Kidney (tissue), 13 donors: ENCODE measurements at regions not wholly inside any gene's neighbourhood (a gene's known extent, or its start where the extent isn't known, plus 50 kb on each side); places are given as distances from the start of the nearest gene placed in this dataset.
"Not testable (repeated sequence)": the region's sequence is repeated elsewhere in the genome, so short reads cannot be mapped to it uniquely, and the experiment has no call there.

ENCODE experiments used
- DNase-seq, 5 donors: peaks; one replicate each; pipeline ENCODE4 v3.0.0-alpha.2; 2013 to 2020
- FAIRE-seq: peaks from 2 replicates; lab custom pipeline; 2012; peaks lifted over from hg19 to GRCh38; lab: Jason Lieb, UNC
- H3K27ac ChIP-seq, 2 donors: one replicate each; pipeline ENCODE4 v1.7.0; 2013; ENCODE audit warnings: low read depth in 2 of 2, low read length in 2 of 2, inconsistent platforms in 1 of 2
- H3K27me3 ChIP-seq: one replicate; pipeline ENCODE4 v1.7.1; 2013; ENCODE audit warnings: low read length, inconsistent platforms; ENCODE audit not compliant: control insufficient read depth, insufficient read depth
- H3K36me3 ChIP-seq, 3 donors: one replicate each; pipeline versions ENCODE4 v1.7.0 to v1.7.1; 2013; ENCODE audit warnings: low read length in 3 of 3, control low read depth in 1 of 3, inconsistent platforms in 1 of 3; ENCODE audit not compliant: insufficient read depth in 3 of 3, control insufficient read depth in 2 of 3
- H3K4me1 ChIP-seq, 3 donors: one replicate each; pipeline versions ENCODE4 v1.7.0 to v1.7.1; 2013; ENCODE audit warnings: low read length in 3 of 3, inconsistent platforms in 1 of 3, low read depth in 1 of 3; ENCODE audit not compliant: control insufficient read depth in 2 of 3, insufficient read depth in 2 of 3
- H3K4me3 ChIP-seq, 3 donors: one replicate each; pipeline versions ENCODE4 v1.7.0 to v1.8.1; 2013; ENCODE audit warnings: low read length in 3 of 3, control low read depth in 1 of 3, inconsistent platforms in 1 of 3
- H3K9ac ChIP-seq, 3 donors: one replicate each; pipeline versions ENCODE4 v1.7.0 to v1.7.1; 2013; ENCODE audit warnings: low read length in 3 of 3, control low read depth in 1 of 3, inconsistent platforms in 1 of 3
- H3K9me3 ChIP-seq, 3 donors: one replicate each; pipeline versions ENCODE4 v1.7.0 to v1.7.1; 2013; ENCODE audit warnings: low read length in 3 of 3, control low read depth in 1 of 3, inconsistent platforms in 1 of 3; ENCODE audit not compliant: control insufficient read depth in 2 of 3, insufficient read depth in 1 of 3
- intact Hi-C: fragments of 100-400 bp; cut with DNase I; formaldehyde crosslinking; loops from one replicate; pipeline ENCODE4 v1.11.1; 2022
- TF ChIP-seq, protein P1 (sequence below): IDR thresholded peaks from 3 replicates; pipeline ENCODE4 v1.5.1; 2012; ENCODE audit warnings: mild to moderate bottlenecking, moderate library complexity, borderline replicate concordance; ENCODE audit not compliant: insufficient read depth; ENCODE audit errors: extremely low read depth
- donor health status: control.
- donor health status: control.
- donor health status: control.
- donor health status: control.
- donor health status: control.
- donor health status: DM: yes; HTN: yes; CAD: no.
- donor health status: Normal renal cell carcinoma (clear cell type).

DNA sequence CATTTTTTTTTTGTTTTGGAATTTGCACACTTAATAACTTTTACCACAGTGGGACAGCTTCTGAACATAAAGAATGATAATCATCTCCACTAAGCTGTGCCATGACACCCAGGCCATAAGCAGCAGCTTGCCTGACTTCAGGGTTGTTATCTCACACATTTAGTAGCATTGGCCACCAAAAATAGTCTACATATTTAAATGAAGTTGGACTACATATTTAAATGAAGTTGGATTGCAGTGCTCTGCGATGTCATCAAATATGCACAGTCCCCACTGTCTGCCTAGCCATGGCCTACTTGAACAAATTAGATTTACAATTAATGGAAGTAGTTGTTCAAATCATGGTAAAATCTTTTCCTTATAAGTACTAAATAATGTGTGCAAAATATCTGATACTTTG lies 101.0 kb downstream of the KLRB1 start:
- Histone ChIP-seq H3K27ac (no peak overlapping the region), H3K9ac (no peak overlapping the region), H3K27me3 (no peaks in the 10 kb centered on the region), H3K9me3 (no peaks in the 10 kb centered on the region), H3K36me3 (no peaks in the 10 kb centered on the region), H3K4me1 (no peaks in the 10 kb centered on the region), H3K4me3 (no peak overlapping the region)
- TF ChIP-seq, protein P1, sequence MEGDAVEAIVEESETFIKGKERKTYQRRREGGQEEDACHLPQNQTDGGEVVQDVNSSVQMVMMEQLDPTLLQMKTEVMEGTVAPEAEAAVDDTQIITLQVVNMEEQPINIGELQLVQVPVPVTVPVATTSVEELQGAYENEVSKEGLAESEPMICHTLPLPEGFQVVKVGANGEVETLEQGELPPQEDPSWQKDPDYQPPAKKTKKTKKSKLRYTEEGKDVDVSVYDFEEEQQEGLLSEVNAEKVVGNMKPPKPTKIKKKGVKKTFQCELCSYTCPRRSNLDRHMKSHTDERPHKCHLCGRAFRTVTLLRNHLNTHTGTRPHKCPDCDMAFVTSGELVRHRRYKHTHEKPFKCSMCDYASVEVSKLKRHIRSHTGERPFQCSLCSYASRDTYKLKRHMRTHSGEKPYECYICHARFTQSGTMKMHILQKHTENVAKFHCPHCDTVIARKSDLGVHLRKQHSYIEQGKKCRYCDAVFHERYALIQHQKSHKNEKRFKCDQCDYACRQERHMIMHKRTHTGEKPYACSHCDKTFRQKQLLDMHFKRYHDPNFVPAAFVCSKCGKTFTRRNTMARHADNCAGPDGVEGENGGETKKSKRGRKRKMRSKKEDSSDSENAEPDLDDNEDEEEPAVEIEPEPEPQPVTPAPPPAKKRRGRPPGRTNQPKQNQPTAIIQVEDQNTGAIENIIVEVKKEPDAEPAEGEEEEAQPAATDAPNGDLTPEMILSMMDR, result no peak
- no peak for DNase-seq
- FAIRE-seq, result no peak
- intact Hi-C loops, result no loop called here

DNA sequence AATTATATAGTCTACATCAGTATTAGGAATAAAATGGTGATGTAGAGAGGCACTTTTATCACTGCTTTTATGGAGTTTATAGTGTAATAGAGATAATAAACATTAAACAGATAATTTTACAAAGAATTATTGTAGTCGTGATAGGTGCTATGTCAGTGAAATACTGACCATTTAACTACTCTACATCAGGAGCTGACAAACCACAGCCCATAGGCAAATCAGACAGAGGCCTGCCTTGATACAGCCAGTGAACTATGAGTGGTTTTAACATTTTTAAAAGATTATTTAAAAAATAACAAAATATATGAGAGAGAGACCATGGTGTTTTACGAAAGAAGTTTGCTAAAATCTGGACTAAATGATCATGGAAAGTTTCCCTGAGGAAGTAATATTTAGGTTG lies 104.3 kb downstream of the KLRB1 start:
- DNase-seq, H3K9me3 ChIP-seq, H3K27ac ChIP-seq, H3K36me3 ChIP-seq, FAIRE-seq, H3K4me1 ChIP-seq, H3K9ac ChIP-seq, intact Hi-C loops, H3K27me3 ChIP-seq, H3K4me3 ChIP-seq: not testable (repeated sequence)

DNA sequence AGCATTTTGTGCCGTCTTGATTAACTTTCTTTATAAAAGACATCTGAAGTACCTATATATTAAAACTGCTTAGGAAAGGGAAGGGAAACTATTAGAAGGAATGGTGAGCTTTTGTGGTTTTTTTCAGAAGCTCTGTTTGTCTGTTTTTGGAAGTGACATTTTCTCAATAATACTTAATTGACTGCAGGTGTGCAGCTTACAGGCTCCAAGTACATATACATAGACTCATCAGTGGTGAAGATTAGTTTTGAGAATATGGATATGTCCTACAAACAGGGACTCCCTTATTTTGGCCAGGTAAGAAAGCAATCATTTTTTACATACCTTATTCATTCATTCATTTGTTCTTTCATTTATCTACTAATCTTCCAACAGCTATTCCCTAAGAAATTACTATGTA lies 104.9 kb downstream of the KLRB1 start:
- FAIRE-seq, H3K27ac ChIP-seq, H3K9ac ChIP-seq, H3K36me3 ChIP-seq, H3K4me3 ChIP-seq, H3K27me3 ChIP-seq, H3K4me1 ChIP-seq, intact Hi-C loops, H3K9me3 ChIP-seq, DNase-seq: not testable (repeated sequence)

DNA sequence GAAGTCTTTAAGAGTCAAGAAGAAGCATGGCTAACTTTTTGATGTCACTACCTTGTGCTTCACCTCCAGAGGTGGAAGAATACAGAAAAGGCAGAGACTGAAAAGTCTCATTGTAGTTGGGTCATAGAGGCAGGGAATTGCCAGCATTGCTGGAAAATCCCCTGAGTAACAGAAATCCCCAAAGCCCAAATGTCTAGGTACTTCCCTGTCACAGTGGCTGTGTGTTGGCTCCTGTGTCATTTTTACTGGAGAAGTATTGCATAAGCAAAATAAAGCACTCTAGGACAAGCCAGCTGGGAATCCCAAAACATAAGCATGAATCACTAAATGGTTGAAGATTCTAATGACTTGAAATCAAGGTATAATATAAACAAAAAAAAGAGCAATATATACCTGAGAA lies 114.4 kb downstream of the KLRB1 start:
- intact Hi-C loops, FAIRE-seq, H3K4me1 ChIP-seq: not testable (repeated sequence)

DNA sequence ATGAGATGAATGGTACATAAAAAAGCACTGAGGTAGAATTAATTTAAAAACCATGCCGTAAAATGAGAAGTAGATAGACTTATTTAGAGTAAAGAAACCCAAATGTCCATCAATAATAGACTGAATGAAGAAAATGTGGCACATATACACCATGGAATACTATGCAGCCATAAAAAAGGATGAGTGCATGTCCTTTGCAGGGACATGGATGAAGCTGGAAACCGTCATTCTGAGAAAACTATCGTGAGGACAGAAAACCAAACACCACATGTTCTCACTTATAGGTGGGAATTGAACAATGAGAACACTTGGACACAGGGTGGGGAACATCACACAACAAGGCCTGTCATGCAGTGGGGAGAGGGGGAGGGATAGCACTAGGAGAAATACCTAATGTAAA lies 126.4 kb downstream of the KLRB1 start:
- H3K27me3 ChIP-seq, FAIRE-seq, H3K9me3 ChIP-seq, H3K27ac ChIP-seq, H3K9ac ChIP-seq, intact Hi-C loops, DNase-seq, H3K4me3 ChIP-seq, H3K36me3 ChIP-seq, H3K4me1 ChIP-seq: not testable (repeated sequence)

More for the DNA sequence above, 114.4 kb downstream of the KLRB1 start:
- not testable (repeated sequence) for H3K27ac ChIP-seq, H3K9ac ChIP-seq, H3K36me3 ChIP-seq, DNase-seq, H3K9me3 ChIP-seq, H3K27me3 ChIP-seq, H3K4me3 ChIP-seq

DNA sequence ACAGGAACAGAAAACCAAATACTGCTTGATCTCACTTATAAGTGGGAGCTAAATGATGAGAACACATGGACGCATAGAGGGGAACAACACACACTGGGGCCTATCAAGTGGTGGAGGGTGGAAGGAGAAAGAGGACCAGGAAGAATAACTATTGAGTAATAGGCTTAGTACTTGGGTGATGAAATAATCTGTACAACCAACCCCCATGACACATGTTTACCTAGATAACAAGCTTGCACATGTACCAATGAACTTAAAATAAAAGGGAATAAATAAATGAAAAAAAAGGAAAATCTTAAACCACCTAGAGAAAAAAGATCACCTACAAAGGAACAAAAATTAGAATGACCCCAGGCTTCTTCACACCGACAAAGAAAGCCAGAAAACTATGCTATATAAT lies 133.5 kb downstream of the KLRB1 start:
- H3K4me1 ChIP-seq, H3K27me3 ChIP-seq, DNase-seq, H3K9ac ChIP-seq, H3K9me3 ChIP-seq, H3K27ac ChIP-seq, FAIRE-seq, H3K4me3 ChIP-seq, intact Hi-C loops, H3K36me3 ChIP-seq: not testable (repeated sequence)

DNA sequence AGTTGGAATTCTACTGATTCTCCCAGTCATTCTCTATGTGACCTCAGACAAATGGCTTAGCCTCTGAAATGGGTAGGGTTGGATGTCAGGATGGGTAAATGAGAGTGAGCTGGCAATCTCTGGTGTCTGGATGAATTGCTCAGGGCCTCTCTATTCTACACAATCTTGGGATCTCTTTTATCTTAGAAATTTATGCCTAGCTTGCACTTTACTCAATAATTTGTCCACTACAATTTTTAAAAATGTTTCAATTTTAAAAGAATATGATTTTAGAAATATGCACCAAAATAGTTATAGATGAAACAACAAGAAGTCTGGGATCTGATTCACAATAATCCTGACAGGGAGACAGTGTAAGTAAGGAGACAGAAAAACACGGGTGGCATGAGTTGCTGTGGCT lies 134.1 kb downstream of the KLRB1 start:
- H3K9me3 ChIP-seq, H3K27ac ChIP-seq, H3K36me3 ChIP-seq, H3K4me3 ChIP-seq, H3K4me1 ChIP-seq, H3K9ac ChIP-seq, FAIRE-seq, H3K27me3 ChIP-seq, intact Hi-C loops, DNase-seq: not testable (repeated sequence)

DNA sequence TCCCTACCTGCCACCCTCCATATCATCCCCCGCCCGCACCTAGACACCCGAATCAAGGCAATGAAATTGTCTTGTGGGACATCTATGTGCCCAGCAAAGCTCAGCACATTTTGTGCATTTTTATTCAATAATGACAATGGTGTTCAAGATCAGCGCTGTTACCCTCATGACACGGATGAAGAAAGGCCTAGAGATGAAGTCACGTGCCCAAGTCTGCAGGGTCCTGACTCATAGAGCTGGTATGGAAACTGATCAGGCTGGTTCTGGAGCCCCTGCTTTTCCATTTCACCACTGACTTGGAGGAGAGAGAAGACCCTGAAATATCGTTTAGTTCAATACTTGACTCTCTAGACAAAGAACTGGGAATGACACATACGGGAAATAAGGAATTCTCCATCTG lies 136.2 kb downstream of the KLRB1 start:
- DNase-seq, H3K27ac ChIP-seq, H3K4me3 ChIP-seq, H3K9ac ChIP-seq, H3K36me3 ChIP-seq, H3K27me3 ChIP-seq, H3K9me3 ChIP-seq, intact Hi-C loops, H3K4me1 ChIP-seq, FAIRE-seq: not testable (repeated sequence)
